Lower lobe of right lung (tissue), 2 donors: ENCODE measurements at regions not wholly inside any gene's neighbourhood (a gene's known extent, or its start where the extent isn't known, plus 50 kb on each side); places are given as distances from the start of the nearest gene placed in this dataset.
A peak's percentile ranks its signal among the peaks of the same experiment; 100 is the strongest.

Source experiments
- ATAC-seq, 2 donors: fragments of 200-7000 bp; cut with Tn5 transposase; one replicate each; pipeline ENCODE4 v1.9.1; 2020 to 2022; ENCODE audit warnings: mild to moderate bottlenecking in 2 of 2, moderate library complexity in 2 of 2
- DNase-seq: peaks from one replicate; pipeline ENCODE4 v3.0.0-alpha.2; 2020
- H3K27ac ChIP-seq: fragments of 200-600 bp; one replicate; pipeline ENCODE4 v1.8.0; 2022
- H3K27me3 ChIP-seq: fragments of 200-600 bp; one replicate; pipeline ENCODE4 v1.8.0; 2022; ENCODE audit warnings: low read depth
- H3K36me3 ChIP-seq: fragments of 200-600 bp; one replicate; pipeline ENCODE4 v1.8.0; 2022; ENCODE audit warnings: mild to moderate bottlenecking
- H3K4me1 ChIP-seq: fragments of 200-600 bp; one replicate; pipeline ENCODE4 v1.8.0; 2022
- H3K4me3 ChIP-seq: fragments of 200-600 bp; one replicate; pipeline ENCODE4 v1.8.0; 2022; ENCODE audit warnings: mild to moderate bottlenecking
- H3K9me3 ChIP-seq: fragments of 200-600 bp; one replicate; pipeline ENCODE4 v1.8.0; 2022
- intact Hi-C: fragments of 100-400 bp; cut with DNase I; formaldehyde crosslinking; loops from one replicate; pipeline ENCODE4 v1.11.0; 2022
- TF ChIP-seq, protein P1 (sequence below): fragments of 200-600 bp; IDR thresholded peaks from one replicate; pipeline ENCODE4 v1.8.0; 2022; ENCODE audit warnings: antibody characterized with exemption, mild to moderate bottlenecking
- donor health status: DM: no; HTN: yes; CAD: no; lungs with severe emphysema.

DNA sequence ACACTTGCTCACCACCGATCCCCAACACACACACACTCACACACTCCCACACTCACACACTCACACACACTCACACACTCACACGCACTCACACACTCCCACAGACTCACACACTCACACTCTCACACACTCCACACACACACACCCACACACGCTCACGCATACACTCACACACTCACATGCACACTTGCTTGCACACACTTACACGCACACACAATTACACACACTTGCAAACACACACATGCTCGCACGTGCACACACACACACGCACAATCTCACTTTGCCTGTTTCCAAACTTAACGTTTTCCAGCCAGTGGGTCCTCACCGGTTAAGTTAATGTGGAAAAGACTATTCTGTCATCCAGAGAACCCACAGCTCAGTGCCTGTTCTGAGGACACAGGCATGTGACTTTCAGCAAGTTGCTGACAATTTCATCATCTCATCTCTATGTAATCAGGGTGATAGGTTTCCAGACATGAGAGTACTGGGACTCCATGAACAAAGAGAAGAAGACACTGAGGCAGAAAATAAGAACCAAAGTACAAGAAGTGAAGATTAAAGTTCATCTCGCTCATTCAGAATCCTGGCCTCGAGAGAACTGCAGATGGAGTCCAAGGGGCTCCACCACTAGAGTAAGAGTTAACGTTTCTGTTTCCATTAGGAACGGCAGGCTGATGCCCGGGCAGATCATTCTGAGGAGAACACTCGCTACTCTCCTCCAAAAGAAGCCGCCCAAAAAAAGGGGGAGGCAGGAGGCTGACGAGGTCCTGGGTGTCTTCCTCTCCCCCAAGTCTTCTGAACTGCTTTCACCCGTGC, 153.2 kb upstream of the FRG1 start:
- Histone ChIP-seq H3K27me3 (no peaks in the 10 kb centered on the region), H3K36me3 (no peaks in the 10 kb centered on the region), H3K4me1 (no peaks in the 10 kb centered on the region), H3K4me3 (no peak overlapping the region), H3K27ac (no peak overlapping the region), H3K9me3 (peaks cover under 1% of the 10 kb centered on the region)
- intact Hi-C loops, result no loop called here
- TF ChIP-seq, protein P1, sequence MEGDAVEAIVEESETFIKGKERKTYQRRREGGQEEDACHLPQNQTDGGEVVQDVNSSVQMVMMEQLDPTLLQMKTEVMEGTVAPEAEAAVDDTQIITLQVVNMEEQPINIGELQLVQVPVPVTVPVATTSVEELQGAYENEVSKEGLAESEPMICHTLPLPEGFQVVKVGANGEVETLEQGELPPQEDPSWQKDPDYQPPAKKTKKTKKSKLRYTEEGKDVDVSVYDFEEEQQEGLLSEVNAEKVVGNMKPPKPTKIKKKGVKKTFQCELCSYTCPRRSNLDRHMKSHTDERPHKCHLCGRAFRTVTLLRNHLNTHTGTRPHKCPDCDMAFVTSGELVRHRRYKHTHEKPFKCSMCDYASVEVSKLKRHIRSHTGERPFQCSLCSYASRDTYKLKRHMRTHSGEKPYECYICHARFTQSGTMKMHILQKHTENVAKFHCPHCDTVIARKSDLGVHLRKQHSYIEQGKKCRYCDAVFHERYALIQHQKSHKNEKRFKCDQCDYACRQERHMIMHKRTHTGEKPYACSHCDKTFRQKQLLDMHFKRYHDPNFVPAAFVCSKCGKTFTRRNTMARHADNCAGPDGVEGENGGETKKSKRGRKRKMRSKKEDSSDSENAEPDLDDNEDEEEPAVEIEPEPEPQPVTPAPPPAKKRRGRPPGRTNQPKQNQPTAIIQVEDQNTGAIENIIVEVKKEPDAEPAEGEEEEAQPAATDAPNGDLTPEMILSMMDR, result no peak
- peak; percentile 18 to 37 for ATAC-seq
- DNase-seq, result no peak

DNA sequence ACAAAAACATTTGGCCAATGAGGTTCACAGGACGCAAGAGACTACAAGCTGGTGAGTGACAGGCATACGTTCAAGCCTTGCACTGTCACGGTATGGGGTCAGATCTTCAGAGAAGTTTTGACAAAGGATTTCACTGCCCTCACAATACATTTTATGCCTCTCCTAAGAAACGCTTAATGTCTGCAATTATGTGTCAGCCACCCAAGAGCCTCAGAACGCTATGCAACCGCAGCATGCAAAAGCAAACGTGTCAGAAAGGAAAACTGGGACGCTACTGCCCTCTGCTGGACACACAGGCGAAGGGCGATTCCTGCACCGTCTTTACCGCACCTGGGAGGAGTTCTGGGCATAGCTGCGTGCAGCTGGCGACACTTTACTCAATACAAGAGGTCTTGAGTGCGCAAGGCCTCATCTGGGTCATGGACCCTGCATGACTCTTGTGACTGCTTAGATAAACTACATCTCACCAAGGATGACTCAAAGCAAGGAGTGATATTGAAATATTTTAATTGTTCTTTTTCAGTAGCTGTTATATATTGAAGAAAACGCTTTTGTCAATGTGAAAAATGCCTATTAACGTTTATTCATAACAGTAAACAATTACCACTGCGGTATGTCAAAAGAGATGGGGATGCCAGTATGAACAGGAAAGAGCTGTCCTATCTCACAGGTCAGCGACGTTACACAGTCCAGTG, 147.6 kb upstream of the FRG1 start:
- Histone ChIP-seq H3K9me3 (no peaks in the 10 kb centered on the region), H3K4me1 (peaks cover 8% of the 10 kb centered on the region), H3K27ac (no peak overlapping the region), H3K36me3 (no peaks in the 10 kb centered on the region), H3K4me3 (peak overlapping the region; percentile 9), H3K27me3 (no peaks in the 10 kb centered on the region)
- ATAC-seq, result peak; percentile 85 to 91
- TF ChIP-seq, protein P1, result peak; percentile 94
- intact Hi-C loops, result no loop called here
- peak; percentile 61 for DNase-seq

DNA sequence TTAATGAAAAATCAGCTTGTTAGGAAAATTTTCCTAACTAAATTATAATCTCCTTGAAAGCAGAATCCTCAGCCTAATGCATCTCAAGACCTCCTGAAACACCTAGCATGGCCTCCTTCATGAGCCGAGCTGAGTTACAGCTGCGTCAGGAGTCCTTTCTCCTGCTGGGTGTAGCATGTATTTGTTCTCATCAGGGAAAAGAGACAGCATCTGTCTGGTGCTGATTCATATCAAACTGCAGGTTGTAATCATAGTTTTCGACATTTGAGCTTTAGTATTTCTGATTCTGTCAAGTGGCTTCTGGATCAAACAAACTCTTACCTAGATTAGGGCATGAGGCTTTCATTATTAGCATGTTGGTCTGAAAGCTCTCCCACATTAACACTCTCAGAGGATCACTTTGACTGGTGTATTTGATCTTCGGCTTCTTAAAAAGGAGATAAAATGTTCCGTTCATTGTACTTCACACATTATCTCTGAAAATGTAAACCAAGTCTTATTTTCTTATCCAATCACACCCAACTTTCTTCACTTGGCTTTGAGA, 140.1 kb upstream of the FRG1 start:
- no peaks in the 10 kb centered on the region for H3K4me1 ChIP-seq
- H3K27ac ChIP-seq, result no peak overlapping the region
- no peaks in the 10 kb centered on the region for H3K27me3 ChIP-seq
- no peak for ATAC-seq
- H3K4me3 ChIP-seq, result no peak overlapping the region
- intact Hi-C loops, result no loop called here
- TF ChIP-seq, protein P1, result no peak
- no peaks in the 10 kb centered on the region for H3K9me3 ChIP-seq
- no peak for DNase-seq
- H3K36me3 ChIP-seq, result no peaks in the 10 kb centered on the region

DNA sequence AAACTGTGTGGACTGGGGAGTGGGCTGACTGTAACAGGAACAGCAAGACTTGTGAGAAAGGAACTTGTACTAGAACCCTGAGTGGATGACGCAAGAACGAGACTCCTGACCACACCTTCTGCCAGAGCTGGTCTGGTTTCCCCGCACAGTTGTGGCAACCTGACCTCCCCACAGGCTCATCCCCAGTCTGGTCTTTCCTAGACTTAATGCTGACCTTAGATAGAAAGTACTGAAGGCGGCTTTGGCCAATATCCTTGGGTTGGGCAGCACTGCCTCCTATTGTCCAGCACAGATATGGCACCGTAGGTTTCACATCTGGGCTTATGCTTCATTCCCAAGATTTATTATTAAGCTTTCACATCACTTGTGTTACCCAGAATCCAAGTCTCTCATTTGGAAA, 137.8 kb upstream of the FRG1 start:
- ATAC-seq (peak in 1 of 2 donors; percentile 30), DNase-seq (no peak)
- Histone ChIP-seq H3K27me3 (no peaks in the 10 kb centered on the region), H3K9me3 (no peaks in the 10 kb centered on the region), H3K36me3 (no peaks in the 10 kb centered on the region), H3K27ac (no peak overlapping the region), H3K4me3 (no peak overlapping the region), H3K4me1 (no peaks in the 10 kb centered on the region)
- intact Hi-C loops, result no loop called here
- TF ChIP-seq, protein P1, result no peak

DNA sequence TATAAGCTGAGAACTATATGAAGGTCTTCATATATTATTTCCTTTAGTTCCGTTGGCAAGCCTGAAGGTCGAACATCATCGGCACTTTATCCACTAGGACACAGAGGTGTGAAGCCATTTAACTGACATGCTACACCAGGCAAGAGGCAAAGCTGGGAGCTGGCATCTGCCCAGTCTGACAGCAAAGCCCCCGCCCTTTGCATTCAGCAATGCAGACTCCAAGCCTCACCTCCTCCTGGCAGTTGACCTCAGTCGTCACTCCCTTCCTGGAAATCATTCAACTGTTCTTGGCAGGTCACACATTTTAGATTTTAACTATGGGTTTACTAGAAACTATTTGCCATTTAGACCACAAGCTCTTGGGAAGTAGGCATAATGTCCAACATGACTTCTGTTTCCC, 135.8 kb upstream of the FRG1 start:
- no peaks in the 10 kb centered on the region for H3K27me3 ChIP-seq
- H3K27ac ChIP-seq, result no peak overlapping the region
- no peak for ATAC-seq

More for the DNA sequence above, 135.8 kb upstream of the FRG1 start:
- intact Hi-C loops, result no loop called here
- Histone ChIP-seq H3K36me3 (no peaks in the 10 kb centered on the region), H3K4me1 (no peaks in the 10 kb centered on the region), H3K9me3 (no peaks in the 10 kb centered on the region), H3K4me3 (no peak overlapping the region)
- no peak for DNase-seq
- TF ChIP-seq, protein P1, result no peak
